AG09319 (cell line): ENCODE measurements at regions not wholly inside any gene's neighbourhood (a gene's known extent, or its start where the extent isn't known, plus 50 kb on each side); places are given as distances from the start of the nearest gene placed in this dataset.

Experiments
- DNase-seq: peaks from one replicate; pipeline ENCODE4 v3.0.0-alpha.2; 2010; ENCODE audit warnings: low read depth; ENCODE audit errors: extremely low read depth
- CTCF ChIP-seq: IDR thresholded peaks from 2 replicates; pipeline ENCODE4 v1.5.1; 2011; ENCODE audit warnings: low read depth, mild to moderate bottlenecking, inconsistent platforms, low read length, moderate library complexity

- no peak for DNase-seq
- TF ChIP-seq CTCF = no peak
Measured at GRCh38 chr9:1918108-1918507, 97.0 kb upstream of the SMARCA2 start.

- no peak for TF ChIP-seq CTCF
- DNase-seq = no peak
Measured at GRCh38 chr9:1918622-1919021, 96.5 kb upstream of the SMARCA2 start.

DNA sequence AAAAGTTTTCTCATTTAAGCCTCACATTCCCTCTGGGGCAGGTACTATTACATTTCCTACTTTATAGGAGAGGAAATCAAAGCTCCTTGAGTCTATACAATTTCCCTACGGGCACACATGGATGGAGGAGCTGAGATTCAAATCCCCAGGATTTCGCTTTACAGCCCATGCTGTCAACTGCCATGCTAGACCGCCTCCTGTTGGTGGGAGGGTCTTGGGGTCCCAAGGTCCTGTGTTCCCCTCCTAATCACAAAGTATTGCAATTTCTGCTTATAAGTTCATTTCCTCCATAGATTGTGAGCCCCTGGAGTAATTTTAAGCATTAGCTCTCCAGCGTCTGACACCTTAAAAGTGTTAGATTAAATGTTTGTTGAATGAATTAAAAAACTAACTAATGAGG, 95.9 kb upstream of the SMARCA2 start:
- no peak for TF ChIP-seq CTCF
- DNase-seq = no peak

- TF ChIP-seq CTCF = no peak
- DNase-seq = no peak
Measured at GRCh38 chr9:1920386-1920785, 94.8 kb upstream of the SMARCA2 start.

GRCh38 chr9:1922026-1922425, 93.1 kb upstream of the SMARCA2 start:
- no peak for DNase-seq
- TF ChIP-seq CTCF = no peak

GRCh38 chr9:1927546-1927945, 87.6 kb upstream of the SMARCA2 start:
- TF ChIP-seq CTCF = no peak
- no peak for DNase-seq

GRCh38 chr9:1929134-1929533, 86.0 kb upstream of the SMARCA2 start:
- no peak for DNase-seq

More at GRCh38 chr9:1929134-1929533, 86.0 kb upstream of the SMARCA2 start:
- no peak for TF ChIP-seq CTCF
